MM.1S (cell line): ENCODE measurements at regions not wholly inside any gene's neighbourhood (a gene's known extent, or its start where the extent isn't known, plus 50 kb on each side); places are given as distances from the start of the nearest gene placed in this dataset.

Experiments
- DNase-seq: peaks from one replicate; pipeline ENCODE4 v3.0.0-alpha.2; 2015
- H2AFZ ChIP-seq: fragments of 300-600 bp; sonication (generic); 2 replicates; pipeline ENCODE4 v1.6.0; 2016; ENCODE audit warnings: antibody characterized with exemption, low read length
- H3F3A ChIP-seq: fragments of 300-600 bp; sonication (generic); 2 replicates; pipeline ENCODE4 v1.6.1; 2016; ENCODE audit warnings: mild to moderate bottlenecking, antibody characterized with exemption, low read length, moderate library complexity, mixed read lengths; ENCODE audit not compliant: insufficient read depth
- H3K27ac ChIP-seq: fragments of 300-600 bp; sonication (generic); 2 replicates; pipeline ENCODE4 v1.5.1; 2016; ENCODE audit warnings: mild to moderate bottlenecking, low read length
- H3K27me3 ChIP-seq: fragments of 300-600 bp; sonication (generic); replicated peaks from 2 replicates; pipeline ENCODE4 v1.6.0; 2016; ENCODE audit warnings: low read length; ENCODE audit not compliant: insufficient read depth
- H3K36me3 ChIP-seq: fragments of 300-600 bp; sonication (generic); replicated peaks from 2 replicates; pipeline ENCODE4 v1.6.1; 2016; ENCODE audit warnings: mild to moderate bottlenecking, low read length, mixed read lengths; ENCODE audit not compliant: insufficient read depth
- H3K4me1 ChIP-seq: fragments of 300-600 bp; sonication (generic); 2 replicates; pipeline ENCODE4 v1.6.1; 2016; ENCODE audit warnings: low read length, mixed read lengths
- H3K4me2 ChIP-seq: fragments of 300-600 bp; sonication (generic); 2 replicates; pipeline ENCODE4 v1.6.0; 2016; ENCODE audit warnings: low read depth, low read length
- H3K4me3 ChIP-seq: fragments of 300-600 bp; sonication (generic); 2 replicates; pipeline ENCODE4 v1.5.1; 2016; ENCODE audit warnings: low read length, mixed read lengths
- H3K79me2 ChIP-seq: fragments of 300-600 bp; sonication (generic); 2 replicates; pipeline ENCODE4 v1.6.1; 2016; ENCODE audit warnings: mixed run types, low read length, mixed read lengths
- H3K9ac ChIP-seq: fragments of 300-600 bp; sonication (generic); 2 replicates; pipeline ENCODE4 v1.6.1; 2016; ENCODE audit warnings: low read length, mixed read lengths
- H3K9me2 ChIP-seq: fragments of 300-600 bp; sonication (generic); replicated peaks from 2 replicates; pipeline ENCODE4 v1.6.1; 2016; ENCODE audit warnings: mild to moderate bottlenecking, low read length, mixed read lengths; ENCODE audit not compliant: insufficient read depth
- H3K9me3 ChIP-seq: fragments of 300-600 bp; sonication (generic); replicated peaks from 2 replicates; pipeline ENCODE4 v1.6.1; 2016; ENCODE audit warnings: mild to moderate bottlenecking, low read length, mixed read lengths; ENCODE audit not compliant: insufficient read depth
- H4K20me1 ChIP-seq: fragments of 300-600 bp; sonication (generic); 2 replicates; pipeline ENCODE4 v1.6.1; 2016; ENCODE audit warnings: mild to moderate bottlenecking, low read length, moderate library complexity, mixed read lengths; ENCODE audit not compliant: insufficient read depth
- CTCF ChIP-seq: fragments of 300-600 bp; sonication (generic); IDR thresholded peaks from 2 replicates; pipeline ENCODE4 v1.5.1; 2016; ENCODE audit warnings: antibody characterized with exemption, low read length, mixed read lengths
- EZH2 ChIP-seq: fragments of 300-600 bp; sonication (generic); optimal IDR thresholded peaks from 2 replicates; pipeline ENCODE3; 2017; ENCODE audit warnings: low read depth, mild to moderate bottlenecking, antibody characterized with exemption, low read length, mixed read lengths
- EZH2phosphoT487 ChIP-seq: fragments of 300-600 bp; sonication (generic); IDR thresholded peaks from 2 replicates; pipeline ENCODE4 v1.6.1; 2018; ENCODE audit warnings: antibody characterized with exemption, low read length

- Histone ChIP-seq H3K9ac (no peak overlapping the region), H3K27me3 (no peaks in the 10 kb centered on the region), H2AFZ (no peak overlapping the region), H4K20me1 (no peaks in the 10 kb centered on the region), H3K79me2 (no peaks in the 10 kb centered on the region), H3F3A (peaks cover 25% of the 10 kb centered on the region), H3K4me3 (no peak overlapping the region), H3K4me1 (peaks cover 49% of the 10 kb centered on the region), H3K9me3 (no peaks in the 10 kb centered on the region), H3K27ac (no peak overlapping the region), H3K36me3 (no peaks in the 10 kb centered on the region), H3K9me2 (no peaks in the 10 kb centered on the region), H3K4me2 (no peak overlapping the region)
- TF ChIP-seq EZH2phosphoT487 (no peak), CTCF (no peak), EZH2 (no peak)
- no peak for DNase-seq
Measured at GRCh38 chr12:46553911-46554310, 181.3 kb upstream of the SLC38A2 start.

GRCh38 chr12:46553266-46553665, 180.7 kb upstream of the SLC38A2 start:
- DNase-seq: no peak
- Histone ChIP-seq H3K9ac (no peak overlapping the region), H2AFZ (no peak overlapping the region), H3K27ac (no peak overlapping the region), H3K36me3 (no peaks in the 10 kb centered on the region), H3K79me2 (no peaks in the 10 kb centered on the region), H3K27me3 (no peaks in the 10 kb centered on the region), H3K4me2 (no peak overlapping the region), H3K4me3 (no peak overlapping the region), H3F3A (peaks cover 25% of the 10 kb centered on the region), H3K9me3 (no peaks in the 10 kb centered on the region), H4K20me1 (no peaks in the 10 kb centered on the region), H3K4me1 (peaks cover 55% of the 10 kb centered on the region), H3K9me2 (no peaks in the 10 kb centered on the region)
- no peak for TF ChIP-seq CTCF
- TF ChIP-seq EZH2phosphoT487: no peak
- TF ChIP-seq EZH2: no peak

GRCh38 chr12:46550266-46550879, 177.8 kb upstream of the SLC38A2 start:
- no peak for TF ChIP-seq EZH2
- no peak for TF ChIP-seq CTCF
- no peak for TF ChIP-seq EZH2phosphoT487
- peak overlapping the region; percentile 75 for H3K9ac ChIP-seq

More at GRCh38 chr12:46550266-46550879, 177.8 kb upstream of the SLC38A2 start:
- Histone ChIP-seq H3K79me2 (no peaks in the 10 kb centered on the region), H3K27ac (peak overlapping the region; percentile 97), H2AFZ (0 out of 2 replicates have a peak overlapping the region, but pooled peaks have one; percentile 2), H4K20me1 (no peaks in the 10 kb centered on the region), H3F3A (peaks cover 28% of the 10 kb centered on the region), H3K9me2 (no peaks in the 10 kb centered on the region), H3K4me2 (peak overlapping the region; percentile 81), H3K4me3 (peak overlapping the region; percentile 42; the same call in 1 of the 2 replicates), H3K4me1 (peaks cover 69% of the 10 kb centered on the region), H3K9me3 (no peaks in the 10 kb centered on the region), H3K27me3 (no peaks in the 10 kb centered on the region), H3K36me3 (no peaks in the 10 kb centered on the region)
- no peak for DNase-seq
